HAP-1 (cell line): ENCODE measurements at regions not wholly inside any gene's neighbourhood (a gene's known extent, or its start where the extent isn't known, plus 50 kb on each side); places are given as distances from the start of the nearest gene placed in this dataset.
"Not testable (repeated sequence)": the region's sequence is repeated elsewhere in the genome, so short reads cannot be mapped to it uniquely, and the experiment has no call there.

Experiments used
- DNase-seq, 2 experiments: peaks; one replicate each; pipeline ENCODE4 v3.0.0-alpha.2; 2016 to 2020; ENCODE audit warnings: low spot score in 2 of 2
- H3K27me3 ChIP-seq: fragments of 250-450 bp; sonication (Bioruptor Pico); 2 replicates; pipeline ENCODE4 v1.5.1; 2020; ENCODE audit warnings: low read depth, mild to moderate bottlenecking, moderate library complexity
- H3K36me3 ChIP-seq: fragments of 250-450 bp; sonication (Bioruptor Pico); replicated peaks from 2 replicates; pipeline ENCODE4 v1.5.1; 2020; ENCODE audit warnings: mild to moderate bottlenecking
- H3K4me1 ChIP-seq: fragments of 250-450 bp; sonication (Bioruptor Pico); 2 replicates; pipeline ENCODE4 v1.5.1; 2020; ENCODE audit warnings: mild to moderate bottlenecking
- H3K4me3 ChIP-seq: fragments of 250-450 bp; sonication (Bioruptor Pico); 2 replicates; pipeline ENCODE4 v1.5.1; 2020; ENCODE audit warnings: mild to moderate bottlenecking, moderate library complexity
- H3K9me3 ChIP-seq: fragments of 250-450 bp; sonication (Bioruptor Pico); 2 replicates; pipeline ENCODE4 v1.5.1; 2020; ENCODE audit warnings: mild to moderate bottlenecking, moderate library complexity
- in situ Hi-C: fragments of 300-500 bp; cut with MboI; formaldehyde crosslinking; loops from 3 replicates; pipeline ENCODE4 v1.14.3; 2020; ENCODE audit warnings: low sequenced_read_pairs, inconsistent platforms, mixed read lengths

DNA sequence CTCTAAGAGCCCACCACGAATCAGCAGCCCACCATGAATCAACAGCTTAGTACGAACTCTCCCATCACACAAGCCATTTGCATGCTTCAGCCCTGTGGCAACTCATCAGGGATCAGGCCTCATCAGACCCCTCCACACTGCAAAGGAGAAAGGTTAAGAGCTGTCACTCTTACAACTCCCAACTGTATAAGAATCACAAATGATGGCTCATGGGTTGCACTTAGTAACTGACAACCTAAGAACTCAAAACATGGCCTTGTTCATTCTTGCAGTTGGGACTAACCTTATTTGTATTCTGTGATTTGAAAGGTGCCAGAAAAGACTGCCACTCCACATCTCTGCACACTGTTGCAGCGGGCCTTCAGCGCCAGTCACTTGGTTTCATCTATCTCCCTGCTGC lies 149.1 kb upstream of the ZNF366 start:
- no peak overlapping the region for H3K4me3 ChIP-seq
- no peaks in the 10 kb centered on the region for H3K36me3 ChIP-seq
- no peaks in the 10 kb centered on the region for H3K27me3 ChIP-seq
- DNase-seq, result no peak
- H3K4me1 ChIP-seq, result no peaks in the 10 kb centered on the region
- no peaks in the 10 kb centered on the region for H3K9me3 ChIP-seq
- in situ Hi-C loops, result no loop called here

GRCh38 chr5:72654231-72654630 lies 147.0 kb upstream of the ZNF366 start:
- Histone ChIP-seq H3K4me1 (no peaks in the 10 kb centered on the region), H3K27me3 (no peaks in the 10 kb centered on the region), H3K9me3 (no peaks in the 10 kb centered on the region), H3K4me3 (no peak overlapping the region), H3K36me3 (no peaks in the 10 kb centered on the region)
- in situ Hi-C loops, result no loop called here
- no peak for DNase-seq

GRCh38 chr5:72653586-72653985 lies 146.4 kb upstream of the ZNF366 start:
- in situ Hi-C loops, result no loop called here
- H3K36me3 ChIP-seq, result no peaks in the 10 kb centered on the region
- no peaks in the 10 kb centered on the region for H3K9me3 ChIP-seq
- H3K27me3 ChIP-seq, result no peaks in the 10 kb centered on the region
- DNase-seq, result no peak
- H3K4me3 ChIP-seq, result no peak overlapping the region
- no peaks in the 10 kb centered on the region for H3K4me1 ChIP-seq

DNA sequence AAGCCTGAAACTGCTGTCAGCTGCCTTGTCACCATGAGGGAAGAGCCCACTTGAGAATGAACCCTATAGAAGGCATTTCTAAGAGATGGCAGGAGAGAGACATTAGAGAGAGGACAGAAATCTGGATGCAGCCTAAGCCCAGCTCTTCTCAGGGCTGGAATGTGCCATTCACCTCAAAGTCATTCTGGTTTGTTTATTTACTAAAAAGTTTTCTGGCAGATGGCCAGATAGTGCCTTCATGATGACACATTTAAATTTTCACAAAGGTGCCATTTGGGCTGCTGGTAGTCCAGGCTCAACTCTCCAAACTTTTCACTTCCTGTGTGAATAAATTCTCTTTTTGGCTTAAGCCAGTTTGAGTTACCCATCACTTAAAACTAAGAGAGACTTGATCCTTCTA lies 144.6 kb upstream of the ZNF366 start:
- no peak overlapping the region for H3K4me3 ChIP-seq
- no peaks in the 10 kb centered on the region for H3K9me3 ChIP-seq
- no peak for DNase-seq
- in situ Hi-C loops, result no loop called here
- H3K27me3 ChIP-seq, result no peaks in the 10 kb centered on the region
- H3K4me1 ChIP-seq, result no peaks in the 10 kb centered on the region
- H3K36me3 ChIP-seq, result no peaks in the 10 kb centered on the region

DNA sequence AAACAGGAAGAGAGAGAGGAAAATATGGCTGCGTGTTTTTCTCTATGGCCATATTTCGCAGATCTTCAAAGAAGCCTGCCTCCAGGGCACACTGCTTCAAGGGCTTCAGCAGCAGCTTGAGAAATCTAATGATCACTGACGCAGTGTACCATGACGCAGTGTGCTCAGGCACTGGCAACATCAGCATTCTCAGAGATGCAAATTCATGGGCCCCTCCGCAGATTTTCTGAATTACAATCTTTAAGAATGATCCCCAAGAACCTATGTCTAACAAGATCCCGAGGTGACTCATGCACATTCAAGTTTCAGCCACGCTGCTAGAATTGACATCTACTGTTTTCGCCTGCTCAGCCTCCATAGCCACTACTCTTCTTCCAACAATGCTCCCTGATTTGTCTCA lies 143.9 kb upstream of the ZNF366 start:
- H3K27me3 ChIP-seq, result no peaks in the 10 kb centered on the region

DNA sequence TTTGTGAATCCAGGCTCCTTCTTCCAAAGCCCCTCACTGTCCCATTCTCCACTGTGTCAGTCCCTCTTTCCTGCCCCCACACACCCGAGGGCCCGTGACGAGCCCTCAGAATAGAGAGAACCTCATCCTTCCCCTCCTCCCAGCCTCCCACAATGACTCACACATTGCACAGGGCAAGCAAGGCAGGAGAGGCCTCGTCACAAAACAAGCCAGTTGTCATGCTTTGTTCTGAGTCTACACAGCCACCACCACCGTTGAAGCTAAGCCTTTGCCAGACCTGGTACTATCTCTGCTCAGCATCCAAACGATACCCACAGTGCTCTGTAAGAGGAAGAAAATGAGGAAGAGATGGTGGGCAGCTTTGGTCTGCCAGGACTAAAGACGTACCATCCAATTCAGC lies 142.2 kb upstream of the ZNF366 start:
- no peaks in the 10 kb centered on the region for H3K9me3 ChIP-seq
- H3K27me3 ChIP-seq, result no peaks in the 10 kb centered on the region
- H3K36me3 ChIP-seq, result no peaks in the 10 kb centered on the region
- no peaks in the 10 kb centered on the region for H3K4me1 ChIP-seq
- DNase-seq, result no peak
- in situ Hi-C loops, result no loop called here
- no peak overlapping the region for H3K4me3 ChIP-seq

More for the DNA sequence above, 143.9 kb upstream of the ZNF366 start:
- Histone ChIP-seq H3K9me3 (no peaks in the 10 kb centered on the region), H3K4me1 (no peaks in the 10 kb centered on the region), H3K36me3 (no peaks in the 10 kb centered on the region), H3K4me3 (no peak overlapping the region)
- no peak for DNase-seq
- in situ Hi-C loops, result no loop called here

DNA sequence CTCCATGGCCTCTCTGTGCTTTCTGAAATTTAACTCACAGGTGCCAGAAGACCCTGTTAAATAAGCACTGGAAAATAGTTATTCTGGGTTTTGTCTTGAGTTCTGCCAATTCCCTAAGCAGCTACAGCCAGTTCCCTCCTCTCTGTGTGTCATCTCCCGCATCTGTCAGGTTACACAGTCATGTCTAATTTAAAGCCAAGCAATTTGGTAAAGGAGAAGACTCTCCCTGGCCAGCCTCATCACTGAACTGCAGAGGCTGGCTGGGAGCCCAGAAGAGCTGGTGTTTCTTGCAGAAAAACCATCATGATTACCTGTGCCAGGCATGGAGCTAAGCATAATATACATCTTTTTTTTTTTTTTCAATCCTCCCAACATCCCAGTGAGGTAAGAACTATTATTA lies 141.3 kb upstream of the ZNF366 start:
- H3K4me3 ChIP-seq, result no peak overlapping the region
- in situ Hi-C loops, result no loop called here
- DNase-seq, result no peak
- no peaks in the 10 kb centered on the region for H3K9me3 ChIP-seq
- H3K4me1 ChIP-seq, result no peaks in the 10 kb centered on the region
- no peaks in the 10 kb centered on the region for H3K36me3 ChIP-seq
- no peaks in the 10 kb centered on the region for H3K27me3 ChIP-seq

- no peaks in the 10 kb centered on the region for H3K9me3 ChIP-seq
- no peaks in the 10 kb centered on the region for H3K36me3 ChIP-seq
- H3K4me1 ChIP-seq, result no peaks in the 10 kb centered on the region
- H3K4me3 ChIP-seq, result no peak overlapping the region
- in situ Hi-C loops, result no loop called here
- H3K27me3 ChIP-seq, result no peaks in the 10 kb centered on the region
- DNase-seq, result no peak
Measured at GRCh38 chr5:72647806-72648205, 140.6 kb upstream of the ZNF366 start.

GRCh38 chr5:72646246-72646866 lies 139.1 kb upstream of the ZNF366 start:
- no peak for DNase-seq
- H3K9me3 ChIP-seq, result no peaks in the 10 kb centered on the region
- no peaks in the 10 kb centered on the region for H3K4me1 ChIP-seq
- no peaks in the 10 kb centered on the region for H3K36me3 ChIP-seq
- in situ Hi-C loops, result no loop called here
- H3K27me3 ChIP-seq, result no peaks in the 10 kb centered on the region
- H3K4me3 ChIP-seq, result no peak overlapping the region

DNA sequence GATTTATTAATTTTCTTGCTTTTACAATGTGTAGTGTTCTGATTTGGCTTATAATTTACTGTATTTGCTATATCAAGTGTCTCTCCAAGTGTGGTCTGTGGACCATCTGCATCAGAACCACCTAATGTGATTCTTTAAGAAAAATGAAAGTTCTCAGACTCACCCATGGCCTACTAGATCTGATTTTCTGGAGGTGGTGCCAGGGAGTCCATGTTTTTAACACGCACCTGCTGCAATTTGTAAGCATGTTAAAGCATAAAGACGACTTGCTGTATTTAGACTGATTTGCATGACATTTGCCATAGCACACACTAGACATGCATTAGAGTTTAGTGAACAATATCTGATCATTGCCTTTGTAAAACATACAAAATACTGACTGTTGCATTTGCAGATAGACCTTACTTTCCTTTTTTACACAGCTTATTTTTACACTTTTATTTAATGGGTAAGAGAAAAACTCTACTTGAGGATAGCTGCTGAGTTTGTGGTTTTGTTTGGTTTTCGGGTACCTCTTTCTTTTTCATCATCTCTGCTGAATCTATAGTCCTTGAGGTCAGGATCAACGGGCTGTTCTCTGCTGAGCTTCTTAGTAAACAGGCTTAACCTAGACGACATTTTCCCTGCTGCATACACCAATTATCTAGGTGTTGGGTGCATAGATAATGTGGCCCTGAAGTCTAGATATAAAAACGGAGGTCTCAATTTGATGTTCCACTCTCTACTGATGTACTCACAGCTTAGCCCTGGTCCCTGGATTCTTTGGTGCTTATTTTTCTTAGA lies 138.0 kb upstream of the ZNF366 start:
- Histone ChIP-seq H3K27me3 (no peaks in the 10 kb centered on the region), H3K9me3 (no peaks in the 10 kb centered on the region), H3K4me3 (no peak overlapping the region), H3K36me3 (no peaks in the 10 kb centered on the region), H3K4me1 (no peaks in the 10 kb centered on the region)
- in situ Hi-C loops, result no loop called here
- DNase-seq, result no peak

DNA sequence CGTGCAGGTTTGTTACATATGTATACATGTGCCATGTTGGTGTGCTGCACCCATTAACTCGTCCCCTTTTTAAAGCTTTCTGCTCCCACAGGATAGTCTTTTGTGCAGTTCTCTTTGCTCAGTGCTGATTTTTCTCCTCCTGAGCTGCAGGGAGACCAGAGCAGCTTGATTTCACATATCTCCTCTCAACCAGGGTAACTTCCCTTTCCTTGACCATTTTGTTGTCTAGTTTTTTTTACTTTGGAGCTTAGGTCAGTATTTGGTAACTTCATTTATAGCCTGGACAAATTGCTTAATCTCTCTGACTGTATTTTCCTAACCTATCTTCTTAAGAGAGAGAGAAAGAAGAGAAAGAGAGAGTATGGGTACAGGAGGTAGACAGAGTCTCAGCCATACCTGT lies 137.1 kb upstream of the ZNF366 start:
- no peaks in the 10 kb centered on the region for H3K9me3 ChIP-seq
- H3K27me3 ChIP-seq, result no peaks in the 10 kb centered on the region
- no peaks in the 10 kb centered on the region for H3K36me3 ChIP-seq
- in situ Hi-C loops, result no loop called here
- no peak overlapping the region for H3K4me3 ChIP-seq
- H3K4me1 ChIP-seq, result no peaks in the 10 kb centered on the region
- no peak for DNase-seq

DNA sequence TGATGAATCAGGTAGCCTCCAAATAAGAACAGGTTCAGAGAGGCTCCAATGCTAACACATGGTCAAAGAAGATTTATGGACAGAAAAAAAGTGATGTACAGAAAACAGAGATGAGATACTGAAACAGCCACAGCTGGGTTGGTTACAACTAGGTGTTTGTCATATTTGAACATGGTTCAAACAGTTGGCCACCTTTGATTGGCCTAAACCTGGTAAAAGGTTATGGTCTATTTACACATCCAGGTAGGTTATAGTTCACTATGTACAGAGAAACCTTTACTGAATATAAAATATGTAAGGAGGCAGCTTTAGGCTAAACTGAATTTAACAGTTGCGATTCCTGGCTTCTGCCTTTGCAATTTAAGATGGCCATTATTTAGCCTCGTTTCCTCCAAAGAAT lies 134.0 kb upstream of the ZNF366 start:
- in situ Hi-C loops, result no loop called here
- Histone ChIP-seq H3K9me3 (no peaks in the 10 kb centered on the region), H3K4me3 (no peak overlapping the region), H3K36me3 (no peaks in the 10 kb centered on the region), H3K27me3 (no peaks in the 10 kb centered on the region), H3K4me1 (no peaks in the 10 kb centered on the region)
- no peak for DNase-seq

DNA sequence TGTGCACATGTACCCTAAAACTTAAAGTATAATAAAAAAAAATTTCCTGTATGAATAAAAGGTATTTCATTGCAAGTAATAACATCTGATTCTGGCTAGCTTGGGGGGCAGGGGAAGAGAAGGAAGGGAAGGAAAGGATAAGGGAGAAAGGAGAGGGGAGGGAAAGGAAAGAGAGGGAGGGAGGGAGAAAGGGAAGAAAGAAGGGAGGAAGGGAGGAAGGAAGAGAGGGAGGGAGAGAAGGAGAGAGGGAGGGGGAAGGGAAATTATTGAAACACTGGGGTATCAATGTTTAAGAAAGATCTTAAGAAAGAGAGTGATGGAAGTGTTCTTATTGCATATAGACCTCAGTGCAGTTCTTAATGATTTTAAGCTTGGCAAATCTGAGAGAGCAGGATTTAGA lies 129.8 kb upstream of the ZNF366 start:
- in situ Hi-C loops, result no loop called here
- no peaks in the 10 kb centered on the region for H3K27me3 ChIP-seq

DNA sequence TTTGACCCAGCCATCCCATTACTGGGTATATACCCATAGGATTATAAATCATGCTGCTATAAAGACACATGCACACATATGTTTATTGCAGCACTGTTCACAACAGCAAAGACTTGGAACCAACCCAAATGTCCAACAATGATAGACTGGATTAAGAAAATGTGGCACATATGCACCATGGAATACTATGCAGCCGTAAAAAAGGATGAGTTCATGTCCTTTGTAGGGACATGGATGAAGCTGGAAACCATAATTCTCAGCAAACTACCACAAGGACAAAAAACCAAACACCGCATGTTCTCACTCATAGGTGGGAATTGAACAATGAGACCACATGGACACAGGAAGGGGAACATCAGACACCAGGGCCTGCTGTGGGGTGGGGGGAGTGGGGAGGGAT lies 129.4 kb upstream of the ZNF366 start:
- H3K36me3 ChIP-seq, H3K9me3 ChIP-seq, H3K4me3 ChIP-seq, in situ Hi-C loops, H3K4me1 ChIP-seq, H3K27me3 ChIP-seq, DNase-seq: not testable (repeated sequence)

More for the DNA sequence above, 129.8 kb upstream of the ZNF366 start:
- Histone ChIP-seq H3K4me1 (no peaks in the 10 kb centered on the region), H3K9me3 (no peaks in the 10 kb centered on the region), H3K36me3 (no peaks in the 10 kb centered on the region), H3K4me3 (no peak overlapping the region)
- no peak for DNase-seq

- no peak for DNase-seq
- H3K9me3 ChIP-seq, result no peaks in the 10 kb centered on the region
- no peaks in the 10 kb centered on the region for H3K4me1 ChIP-seq
- in situ Hi-C loops, result no loop called here
- no peak overlapping the region for H3K4me3 ChIP-seq
- no peaks in the 10 kb centered on the region for H3K36me3 ChIP-seq
- peaks cover 7% of the 10 kb centered on the region for H3K27me3 ChIP-seq
Measured at GRCh38 chr5:72634444-72634843, 127.2 kb upstream of the ZNF366 start.
